H9 (cell line): ENCODE measurements at regions not wholly inside any gene's neighbourhood (a gene's known extent, or its start where the extent isn't known, plus 50 kb on each side); places are given as distances from the start of the nearest gene placed in this dataset.
A peak's percentile ranks its signal among the peaks of the same experiment; 100 is the strongest.

Source experiments
- DNase-seq: peaks from one replicate; pipeline ENCODE4 v3.0.0-alpha.2; 2017
- H2AFZ ChIP-seq: one replicate; pipeline ENCODE4 v1.6.1; 2013; ENCODE audit warnings: mild to moderate bottlenecking, low read length, control low read depth, moderate library complexity
- H2AK5ac ChIP-seq: 2 replicates; pipeline ENCODE4 v1.6.1; 2013; ENCODE audit warnings: low read length, control low read depth, mixed read lengths; ENCODE audit not compliant: insufficient read length
- H2BK120ac ChIP-seq: one replicate; pipeline ENCODE4 v1.6.1; 2013; ENCODE audit warnings: low read depth, mild to moderate bottlenecking, low read length, control low read depth, inconsistent platforms; ENCODE audit not compliant: poor library complexity, severe bottlenecking
- H2BK12ac ChIP-seq: 2 replicates; pipeline ENCODE4 v1.6.1; 2013; ENCODE audit warnings: low read length, control low read depth, mixed read lengths, low read depth; ENCODE audit not compliant: insufficient read length
- H2BK15ac ChIP-seq: 2 replicates; pipeline ENCODE4 v1.6.1; 2013; ENCODE audit warnings: low read depth, low read length, control low read depth
- H2BK20ac ChIP-seq: one replicate; pipeline ENCODE4 v1.6.1; 2013; ENCODE audit warnings: low read depth, mild to moderate bottlenecking, low read length, control low read depth, inconsistent platforms; ENCODE audit not compliant: poor library complexity, severe bottlenecking
- H2BK5ac ChIP-seq: 2 replicates; pipeline ENCODE4 v1.6.1; 2013; ENCODE audit warnings: low read length, control low read depth, mixed read lengths; ENCODE audit not compliant: insufficient read length
- H3K14ac ChIP-seq: 2 replicates; pipeline ENCODE4 v1.6.1; 2013; ENCODE audit warnings: low read length, control low read depth; ENCODE audit not compliant: insufficient read depth
- H3K18ac ChIP-seq: 2 replicates; pipeline ENCODE4 v1.6.1; 2013; ENCODE audit warnings: low read depth, mild to moderate bottlenecking, mixed read lengths, low read length, control low read depth; ENCODE audit not compliant: insufficient read length
- H3K23ac ChIP-seq: 2 replicates; pipeline ENCODE4 v1.6.1; 2013; ENCODE audit warnings: low read length, control low read depth, mixed read lengths, low read depth; ENCODE audit not compliant: insufficient read length
- H3K23me2 ChIP-seq: 2 replicates; pipeline ENCODE4 v1.6.1; 2013; ENCODE audit warnings: low read depth, mild to moderate bottlenecking, mixed read lengths, low read length, control low read depth; ENCODE audit not compliant: insufficient read length, poor library complexity, severe bottlenecking
- H3K27ac ChIP-seq: 2 replicates; pipeline ENCODE4 v1.5.1; 2013; ENCODE audit warnings: low read length, control low read depth, mixed read lengths, low read depth; ENCODE audit not compliant: insufficient read length
- H3K27me3 ChIP-seq: 2 replicates; pipeline ENCODE4 v1.6.1; 2013; ENCODE audit warnings: low read length, control low read depth, inconsistent platforms; ENCODE audit not compliant: insufficient read depth
- H3K4ac ChIP-seq: 2 replicates; pipeline ENCODE4 v1.6.1; 2013; ENCODE audit warnings: low read depth, mild to moderate bottlenecking, control low read depth, inconsistent platforms, low read length, moderate library complexity
- H3K4me1 ChIP-seq: 2 replicates; pipeline ENCODE4 v1.6.1; 2013; ENCODE audit warnings: low read length, control low read depth, inconsistent platforms; ENCODE audit not compliant: insufficient read depth
- H3K4me2 ChIP-seq: 2 replicates; pipeline ENCODE4 v1.6.1; 2013; ENCODE audit warnings: low read length, control low read depth, mixed read lengths; ENCODE audit not compliant: insufficient read length, insufficient read depth
- H3K56ac ChIP-seq: 2 replicates; pipeline ENCODE4 v1.6.1; 2013; ENCODE audit warnings: low read depth, mild to moderate bottlenecking, mixed read lengths, low read length, control low read depth; ENCODE audit not compliant: insufficient read length
- H3K79me1 ChIP-seq: 2 replicates; pipeline ENCODE4 v1.6.1; 2013; ENCODE audit warnings: low read depth, mild to moderate bottlenecking, moderate library complexity, low read length, control low read depth, inconsistent platforms; ENCODE audit not compliant: insufficient read depth, poor library complexity, severe bottlenecking
- H3K79me2 ChIP-seq: 2 replicates; pipeline ENCODE4 v1.6.1; 2013; ENCODE audit warnings: low read length, control low read depth, inconsistent platforms; ENCODE audit not compliant: insufficient read depth
- H3K9ac ChIP-seq: 2 replicates; pipeline ENCODE4 v1.6.1; 2013; ENCODE audit warnings: low read length, control low read depth, mixed read lengths; ENCODE audit not compliant: insufficient read length; ENCODE audit errors: extremely low read depth
- H3K9me3 ChIP-seq: one replicate; pipeline ENCODE4 v1.6.1; 2013; ENCODE audit warnings: low read depth, low read length, inconsistent platforms; ENCODE audit not compliant: control insufficient read depth
- H3T11ph ChIP-seq: one replicate; pipeline ENCODE4 v1.6.1; 2013; ENCODE audit warnings: mild to moderate bottlenecking, low read length, control low read depth, inconsistent platforms
- H4K20me1 ChIP-seq: one replicate; pipeline ENCODE4 v1.6.1; 2013; ENCODE audit not compliant: control insufficient read depth, insufficient read length, insufficient read depth
- H4K5ac ChIP-seq: 2 replicates; pipeline ENCODE4 v1.6.1; 2013; ENCODE audit warnings: low read depth, mild to moderate bottlenecking, mixed read lengths, low read length, control low read depth; ENCODE audit not compliant: insufficient read length
- H4K8ac ChIP-seq: replicated peaks from 2 replicates; pipeline ENCODE4 v1.6.1; 2013; ENCODE audit warnings: low read length, control low read depth, mixed read lengths, low read depth; ENCODE audit not compliant: insufficient read length
- H4K91ac ChIP-seq: 2 replicates; pipeline ENCODE4 v1.6.1; 2013; ENCODE audit warnings: low read depth, mild to moderate bottlenecking, moderate library complexity, mixed read lengths, low read length, control low read depth; ENCODE audit not compliant: insufficient read length
- H3K27ac Mint-ChIP-seq, 3 experiments: 2 replicates in 2 of 3; 3 replicates in 1 of 3; pipeline ENCODE4 v1.8.0; 2020 to 2021; ENCODE audit warnings: mixed read lengths in 3 of 3, mild to moderate bottlenecking in 1 of 3, moderate library complexity in 1 of 3
- H3K27me3 Mint-ChIP-seq: 2 replicates; pipeline ENCODE4 v1.8.0; 2021; ENCODE audit warnings: low read depth, mild to moderate bottlenecking, moderate library complexity, mixed read lengths
- H3K36me3 Mint-ChIP-seq, 3 experiments: 2 replicates in 2 of 3; 3 replicates in 1 of 3; pipeline ENCODE4 v1.8.0; 2020 to 2021; ENCODE audit warnings: low read depth in 3 of 3, mixed read lengths in 3 of 3; ENCODE audit not compliant: insufficient read depth in 1 of 3
- H3K4me1 Mint-ChIP-seq, 2 experiments: 2 replicates each; pipeline ENCODE4 v1.8.0; 2020; ENCODE audit warnings: mixed read lengths in 2 of 2
- H3K4me3 Mint-ChIP-seq, 2 experiments: 2 replicates in 1 of 2; 3 replicates in 1 of 2; pipeline ENCODE4 v1.8.0; 2020 to 2021; ENCODE audit warnings: mild to moderate bottlenecking in 2 of 2, mixed read lengths in 2 of 2, moderate library complexity in 1 of 2
- H3K9me3 Mint-ChIP-seq, 2 experiments: 2 replicates in 1 of 2; 3 replicates in 1 of 2; pipeline ENCODE4 v1.8.0; 2020; ENCODE audit warnings: mild to moderate bottlenecking in 2 of 2, mixed read lengths in 2 of 2, moderate library complexity in 1 of 2
- WGBS: extraction: QIAGEN DNeasy Blood & Tissue Kit; methylation state at CpG from one replicate; pipeline ENCODE4 v1.1.7; 2013; ENCODE audit warnings: missing lambda C conversion rate, low lambda C conversion rate, mixed read lengths; ENCODE audit not compliant: insufficient read length; ENCODE audit errors: extremely low coverage; 5-methylcytosine and 5-hydroxymethylcytosine counted together
- TF ChIP-seq, protein P1 (sequence below): fragments of 200-600 bp; sonication (generic); conservative IDR thresholded peaks from 3 replicates; pipeline ENCODE4 v1.8.0; 2021; ENCODE audit warnings: antibody characterized with exemption, mild to moderate bottlenecking

DNA sequence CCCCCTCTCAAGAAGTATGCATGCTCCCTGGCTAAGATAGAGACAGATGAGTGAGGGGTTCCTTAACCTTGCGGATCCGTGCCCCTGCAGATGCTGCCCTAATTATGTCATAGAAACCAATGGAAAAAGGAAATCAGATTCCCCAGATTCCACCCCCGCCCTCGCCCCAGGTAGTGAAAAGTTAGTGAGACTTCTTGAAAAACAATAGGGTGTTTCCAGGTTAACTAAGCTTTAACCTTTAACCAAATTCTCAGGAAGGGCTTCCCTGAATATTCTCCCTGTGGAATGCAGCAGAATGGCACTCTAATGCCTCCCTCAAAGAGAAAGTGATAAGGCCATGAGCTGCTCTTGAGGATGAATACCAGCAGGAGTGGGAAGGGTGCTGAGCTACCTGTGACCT is 116.0 kb upstream of the RANBP3L start:
- Histone ChIP-seq H2AK5ac (no peak overlapping the region), H2BK120ac (no peak overlapping the region), H3K9ac (no peak overlapping the region), H3K23me2 (no peaks in the 10 kb centered on the region), H3K79me1 (no peaks in the 10 kb centered on the region), H3K27ac (no peak overlapping the region), H2BK5ac (no peak overlapping the region), H4K5ac (no peak overlapping the region), H2AFZ (no peak overlapping the region), H3K14ac (no peak overlapping the region), H3T11ph (no peak overlapping the region), H3K4me1 (peaks cover 6% of the 10 kb centered on the region; the same call in 1 of the 2 replicates), H3K23ac (no peak overlapping the region), H4K20me1 (no peaks in the 10 kb centered on the region), H3K79me2 (no peaks in the 10 kb centered on the region), H3K4me2 (no peak overlapping the region), H3K27me3 (peaks cover 21% of the 10 kb centered on the region; the same call in 1 of the 2 replicates), H2BK12ac (no peak overlapping the region), H4K8ac (no peak overlapping the region), H4K91ac (no peak overlapping the region), H3K18ac (no peak overlapping the region), H3K4ac (no peak overlapping the region), H2BK20ac (no peak overlapping the region), H3K56ac (no peak overlapping the region), H2BK15ac (no peak overlapping the region), H3K9me3 (no peaks in the 10 kb centered on the region)
- TF ChIP-seq, protein P1, sequence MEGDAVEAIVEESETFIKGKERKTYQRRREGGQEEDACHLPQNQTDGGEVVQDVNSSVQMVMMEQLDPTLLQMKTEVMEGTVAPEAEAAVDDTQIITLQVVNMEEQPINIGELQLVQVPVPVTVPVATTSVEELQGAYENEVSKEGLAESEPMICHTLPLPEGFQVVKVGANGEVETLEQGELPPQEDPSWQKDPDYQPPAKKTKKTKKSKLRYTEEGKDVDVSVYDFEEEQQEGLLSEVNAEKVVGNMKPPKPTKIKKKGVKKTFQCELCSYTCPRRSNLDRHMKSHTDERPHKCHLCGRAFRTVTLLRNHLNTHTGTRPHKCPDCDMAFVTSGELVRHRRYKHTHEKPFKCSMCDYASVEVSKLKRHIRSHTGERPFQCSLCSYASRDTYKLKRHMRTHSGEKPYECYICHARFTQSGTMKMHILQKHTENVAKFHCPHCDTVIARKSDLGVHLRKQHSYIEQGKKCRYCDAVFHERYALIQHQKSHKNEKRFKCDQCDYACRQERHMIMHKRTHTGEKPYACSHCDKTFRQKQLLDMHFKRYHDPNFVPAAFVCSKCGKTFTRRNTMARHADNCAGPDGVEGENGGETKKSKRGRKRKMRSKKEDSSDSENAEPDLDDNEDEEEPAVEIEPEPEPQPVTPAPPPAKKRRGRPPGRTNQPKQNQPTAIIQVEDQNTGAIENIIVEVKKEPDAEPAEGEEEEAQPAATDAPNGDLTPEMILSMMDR = no peak; the same call in 2 of the 3 replicates
- Mint-ChIP-seq H3K27me3 (peaks cover 43% of the 10 kb centered on the region), H3K36me3 (no peaks in the 10 kb centered on the region), H3K4me1 (peaks cover 18 to 30% of the 10 kb centered on the region in 2 experiments), H3K9me3 (no peaks in the 10 kb centered on the region), H3K27ac (peak overlapping the region in 1 of 3 experiments; percentile 23; a peak in 1 of 7 replicates), H3K4me3 (peak overlapping the region in 1 of 2 experiments; percentile 47; a peak in 1 of 5 replicates)
- no CpG with 5 or more reads among the region's 4 CpGs for WGBS
- DNase-seq = peak; percentile 80
